Kidney epithelial cell (primary cell): ENCODE measurements at regions not wholly inside any gene's neighbourhood (a gene's known extent, or its start where the extent isn't known, plus 50 kb on each side); places are given as distances from the start of the nearest gene placed in this dataset.

ENCODE experiments used
- DNase-seq: peaks from one replicate; pipeline ENCODE4 v3.0.0-alpha.2; 2010; ENCODE audit warnings: low read depth
- H3K27me3 ChIP-seq: 2 replicates; pipeline ENCODE4 v1.6.0; 2011; ENCODE audit warnings: low read length; ENCODE audit not compliant: control insufficient read depth, insufficient read depth
- H3K36me3 ChIP-seq: 2 replicates; pipeline ENCODE4 v1.5.1; 2011; ENCODE audit warnings: low read length; ENCODE audit not compliant: control insufficient read depth, insufficient read depth
- H3K4me3 ChIP-seq: 2 replicates; pipeline ENCODE4 v1.5.1; 2011; ENCODE audit warnings: low read depth, mild to moderate bottlenecking, control low read depth, low read length
- CTCF ChIP-seq: IDR thresholded peaks from 2 replicates; pipeline ENCODE4 v1.5.1; 2011; ENCODE audit warnings: mild to moderate bottlenecking, moderate library complexity, low read length, control low read depth, inconsistent platforms; ENCODE audit not compliant: insufficient read depth, poor library complexity, severe bottlenecking

- DNase-seq, result no peak
- H3K4me3 ChIP-seq, result no peak overlapping the region
- H3K36me3 ChIP-seq, result no peaks in the 10 kb centered on the region
- H3K27me3 ChIP-seq, result no peaks in the 10 kb centered on the region
- no peak for TF ChIP-seq CTCF
These were observed 691.6 kb downstream of the TMTC2 start for GRCh38 chr12:83378186-83378727.

- H3K27me3 ChIP-seq, result no peaks in the 10 kb centered on the region
- TF ChIP-seq CTCF, result no peak
- no peak overlapping the region for H3K4me3 ChIP-seq
- H3K36me3 ChIP-seq, result no peaks in the 10 kb centered on the region
- no peak for DNase-seq
These were observed 678.6 kb downstream of the TMTC2 start for GRCh38 chr12:83365317-83365716.

GRCh38 chr12:83361475-83361874 lies 674.8 kb downstream of the TMTC2 start:
- TF ChIP-seq CTCF, result no peak
- Histone ChIP-seq H3K36me3 (no peaks in the 10 kb centered on the region), H3K4me3 (no peak overlapping the region), H3K27me3 (no peaks in the 10 kb centered on the region)
- DNase-seq, result no peak

GRCh38 chr12:83361071-83361470 lies 674.4 kb downstream of the TMTC2 start:
- DNase-seq, result no peak
- H3K36me3 ChIP-seq, result no peaks in the 10 kb centered on the region
- no peak for TF ChIP-seq CTCF
- no peaks in the 10 kb centered on the region for H3K27me3 ChIP-seq
- H3K4me3 ChIP-seq, result no peak overlapping the region

- H3K36me3 ChIP-seq, result no peaks in the 10 kb centered on the region
- DNase-seq, result no peak
- no peak overlapping the region for H3K4me3 ChIP-seq
- no peak for TF ChIP-seq CTCF
- no peaks in the 10 kb centered on the region for H3K27me3 ChIP-seq
These were observed 663.4 kb downstream of the TMTC2 start for GRCh38 chr12:83349907-83350611.

GRCh38 chr12:83346333-83346732 lies 659.6 kb downstream of the TMTC2 start:
- Histone ChIP-seq H3K36me3 (no peaks in the 10 kb centered on the region), H3K4me3 (no peak overlapping the region), H3K27me3 (no peaks in the 10 kb centered on the region)
- TF ChIP-seq CTCF, result no peak
- DNase-seq, result no peak
